ENCODE measurements at regions not wholly inside any gene's neighbourhood (a gene's known extent, or its start where the extent isn't known, plus 50 kb on each side); places are given as distances from the start of the nearest gene placed in this dataset.

DNA sequence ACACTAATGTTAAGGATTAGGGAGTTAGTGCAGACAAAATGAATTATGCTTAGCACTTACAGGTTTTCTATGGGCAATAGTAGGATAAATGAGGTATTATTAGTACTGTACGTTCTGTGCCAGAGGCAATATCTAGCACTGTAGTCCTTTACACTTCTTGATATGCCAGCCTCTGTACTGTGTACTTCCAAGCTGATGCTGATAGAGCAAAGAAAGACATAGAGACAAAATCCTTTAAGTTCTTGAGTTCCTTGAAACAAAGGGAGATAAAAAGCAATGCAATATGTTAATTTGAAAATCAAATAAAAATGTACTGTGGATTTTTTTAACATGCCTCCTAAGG is 1234.0 kb upstream of the NXPH2 start:
- no peak for TF ChIP-seq POLR2A (IDR thresholded peaks at IDR 0.05; ENCODE audit: low read depth, low read length)
- no peak for TF ChIP-seq EZH2 (IDR thresholded peaks at IDR 0.05; ENCODE audit: borderline replicate concordance, low read depth, low read length, severe bottlenecking)
